Hepatocyte (in vitro differentiated cells): ENCODE measurements at regions not wholly inside any gene's neighbourhood (a gene's known extent, or its start where the extent isn't known, plus 50 kb on each side); places are given as distances from the start of the nearest gene placed in this dataset.

ENCODE experiments used
- EZH2 ChIP-seq: fragments of 200-600 bp; sonication (generic); IDR thresholded peaks from 2 replicates; pipeline ENCODE4 v1.6.1; 2016; ENCODE audit warnings: antibody characterized with exemption, mild to moderate bottlenecking, borderline replicate concordance
- EZH2phosphoT487 ChIP-seq: fragments of 200-600 bp; sonication (generic); IDR thresholded peaks from one replicate; pipeline ENCODE4 v1.6.1; 2018; ENCODE audit warnings: antibody characterized with exemption, mild to moderate bottlenecking, low read depth, moderate library complexity; ENCODE audit not compliant: unreplicated experiment, severe bottlenecking
- TF ChIP-seq, protein P1 (sequence below): fragments of 200-600 bp; sonication (generic); IDR thresholded peaks from 2 replicates; pipeline ENCODE4 v1.5.1; 2016; ENCODE audit warnings: antibody characterized with exemption, mild to moderate bottlenecking; ENCODE audit not compliant: poor library complexity

- TF ChIP-seq, protein P1, sequence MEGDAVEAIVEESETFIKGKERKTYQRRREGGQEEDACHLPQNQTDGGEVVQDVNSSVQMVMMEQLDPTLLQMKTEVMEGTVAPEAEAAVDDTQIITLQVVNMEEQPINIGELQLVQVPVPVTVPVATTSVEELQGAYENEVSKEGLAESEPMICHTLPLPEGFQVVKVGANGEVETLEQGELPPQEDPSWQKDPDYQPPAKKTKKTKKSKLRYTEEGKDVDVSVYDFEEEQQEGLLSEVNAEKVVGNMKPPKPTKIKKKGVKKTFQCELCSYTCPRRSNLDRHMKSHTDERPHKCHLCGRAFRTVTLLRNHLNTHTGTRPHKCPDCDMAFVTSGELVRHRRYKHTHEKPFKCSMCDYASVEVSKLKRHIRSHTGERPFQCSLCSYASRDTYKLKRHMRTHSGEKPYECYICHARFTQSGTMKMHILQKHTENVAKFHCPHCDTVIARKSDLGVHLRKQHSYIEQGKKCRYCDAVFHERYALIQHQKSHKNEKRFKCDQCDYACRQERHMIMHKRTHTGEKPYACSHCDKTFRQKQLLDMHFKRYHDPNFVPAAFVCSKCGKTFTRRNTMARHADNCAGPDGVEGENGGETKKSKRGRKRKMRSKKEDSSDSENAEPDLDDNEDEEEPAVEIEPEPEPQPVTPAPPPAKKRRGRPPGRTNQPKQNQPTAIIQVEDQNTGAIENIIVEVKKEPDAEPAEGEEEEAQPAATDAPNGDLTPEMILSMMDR: no peak
- TF ChIP-seq EZH2 (no peak), EZH2phosphoT487 (no peak)
Observed at GRCh38 chr7:93036807-93037206, 81.0 kb downstream of the SAMD9 start.
